ENCODE measurements at regions not wholly inside any gene's neighbourhood (a gene's known extent, or its start where the extent isn't known, plus 50 kb on each side); places are given as distances from the start of the nearest gene placed in this dataset.

DNA sequence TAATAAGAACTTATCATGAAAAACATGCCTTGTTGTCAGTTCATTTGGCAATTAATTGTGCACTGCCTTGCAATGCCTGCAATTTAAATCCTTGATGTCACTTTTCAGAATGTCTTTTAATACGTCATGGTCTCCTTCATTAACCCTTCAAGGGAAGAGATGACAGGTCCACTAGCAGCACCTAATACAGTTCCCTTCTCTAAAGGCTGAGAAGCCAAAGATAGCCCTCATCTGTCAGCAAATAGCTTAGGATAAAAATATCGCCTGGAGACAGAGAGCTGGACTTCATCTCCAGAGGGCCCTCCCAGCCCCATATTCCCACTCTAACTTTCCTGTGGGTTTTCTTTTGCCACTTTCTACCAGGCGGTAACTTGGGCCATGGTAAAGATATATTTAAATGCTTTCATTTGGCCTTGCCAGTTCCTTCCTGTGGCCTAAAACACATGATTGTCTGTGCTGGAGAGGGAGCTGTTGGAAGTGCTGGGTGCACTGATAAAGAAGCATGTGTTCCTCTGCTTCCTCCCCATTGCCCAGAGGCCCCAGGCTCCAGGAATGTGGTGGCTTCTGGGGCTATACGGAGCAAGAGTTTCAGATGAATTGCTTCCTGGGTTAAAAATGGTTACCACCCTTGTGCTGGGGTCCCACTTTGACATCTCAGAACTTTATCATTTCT lies 76.3 kb upstream of the UMPS start:
- DNase-seq, result no peak
- no peak for TF ChIP-seq CTCF (IDR thresholded peaks at IDR 0.05)

DNA sequence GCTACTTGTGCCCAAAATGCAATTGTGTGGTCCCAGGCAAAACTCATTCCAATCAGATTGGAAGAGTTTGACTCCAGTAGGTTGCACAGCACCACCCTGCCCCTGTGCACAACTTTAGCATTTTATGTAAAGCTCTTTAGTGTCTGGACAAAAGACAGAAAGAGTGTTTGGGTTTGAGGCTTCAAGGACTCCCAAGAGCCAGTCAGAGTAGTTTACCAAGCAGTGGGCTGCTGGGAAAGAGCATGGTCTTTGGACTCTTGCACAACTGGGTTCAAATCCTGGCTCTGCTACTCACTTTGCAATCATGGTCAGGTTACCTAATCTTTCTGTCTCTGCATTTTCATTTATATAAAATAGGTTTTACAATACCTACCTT lies 75.8 kb upstream of the UMPS start:
- no peaks in the 10 kb centered on the region for H3K36me3 ChIP-seq (replicated peaks in 1 of 2; ENCODE audit: control insufficient read depth in 1 of 2, insufficient read depth in 2 of 2, low read length in 2 of 2)
- peaks cover 14% of the 10 kb centered on the region for H3K4me1 Mint-ChIP-seq
- no peaks in the 10 kb centered on the region for H3K27me3 ChIP-seq (ENCODE audit: control insufficient read depth in 2 of 2, insufficient read depth in 2 of 2, low read length in 2 of 2)
- H3K27ac Mint-ChIP-seq, result no peak overlapping the region
- no peak overlapping the region for H3K4me3 Mint-ChIP-seq
- H2AFZ ChIP-seq (ENCODE audit: insufficient read depth, low read depth, low read length, poor library complexity, severe bottlenecking), result no peak overlapping the region
- H3K4me2 ChIP-seq (replicated peaks; ENCODE audit: extremely low read depth, low read length, poor library complexity, severe bottlenecking), result no peak overlapping the region
- no peaks in the 10 kb centered on the region for H3K9me3 ChIP-seq (replicated peaks in 1 of 2; ENCODE audit: control insufficient read depth in 1 of 2, insufficient read depth in 1 of 2, low read length in 2 of 2)
- no peak overlapping the region for H3K27ac ChIP-seq (ENCODE audit: low read depth in 1 of 2, low read length in 2 of 2)
- H3K4me3 ChIP-seq (replicated peaks in 1 of 3; ENCODE audit: low read depth in 2 of 3, low read length in 3 of 3), result no peak overlapping the region
- peaks cover 0 to 6% of the 10 kb centered on the region in 2 donors for H3K4me1 ChIP-seq (ENCODE audit: control insufficient read depth in 1 of 2, insufficient read depth in 2 of 2, low read length in 2 of 2)
- no peaks in the 10 kb centered on the region for H3K36me3 Mint-ChIP-seq
- intact Hi-C loops (cut with micrococcal nuclease), result no loop called here
- H4K20me1 ChIP-seq (ENCODE audit: insufficient read depth, low read length), result no peaks in the 10 kb centered on the region
- no peak for TF ChIP-seq CTCF (IDR thresholded peaks at IDR 0.05)
- DNase-seq, result no peak
- peaks cover 0 to 5% (median 3%) of the 10 kb centered on the region in 3 donors for H3K27me3 Mint-ChIP-seq (ENCODE audit: low read depth in 3 of 3)
- no peaks in the 10 kb centered on the region for H3K79me2 ChIP-seq (ENCODE audit: insufficient read depth, low read length)
- H3K9ac ChIP-seq (ENCODE audit: insufficient read depth, low read length, poor library complexity, severe bottlenecking), result no peak overlapping the region
- no peaks in the 10 kb centered on the region for H3K9me3 Mint-ChIP-seq

More for the DNA sequence above, 76.3 kb upstream of the UMPS start:
- Mint-ChIP-seq H3K27ac (no peak overlapping the region), H3K9me3 (no peaks in the 10 kb centered on the region), H3K36me3 (no peaks in the 10 kb centered on the region), H3K4me1 (peaks cover 14% of the 10 kb centered on the region), H3K27me3 (ENCODE audit: low read depth in 3 of 3) (peaks cover 0 to 5% (median 3%) of the 10 kb centered on the region in 3 donors), H3K4me3 (no peak overlapping the region)
- H3K27ac ChIP-seq (ENCODE audit: low read depth in 1 of 2, low read length in 2 of 2), result no peak overlapping the region
- no peaks in the 10 kb centered on the region for H3K27me3 ChIP-seq (ENCODE audit: control insufficient read depth in 2 of 2, insufficient read depth in 2 of 2, low read length in 2 of 2)
- no peaks in the 10 kb centered on the region for H3K9me3 ChIP-seq (replicated peaks in 1 of 2; ENCODE audit: control insufficient read depth in 1 of 2, insufficient read depth in 1 of 2, low read length in 2 of 2)
- H3K36me3 ChIP-seq (replicated peaks in 1 of 2; ENCODE audit: control insufficient read depth in 1 of 2, insufficient read depth in 2 of 2, low read length in 2 of 2), result no peaks in the 10 kb centered on the region
- H3K4me3 ChIP-seq (replicated peaks in 1 of 3; ENCODE audit: low read depth in 2 of 3, low read length in 3 of 3), result no peak overlapping the region
- H3K79me2 ChIP-seq (ENCODE audit: insufficient read depth, low read length), result no peaks in the 10 kb centered on the region
- peaks cover 0 to 6% of the 10 kb centered on the region in 2 donors for H3K4me1 ChIP-seq (ENCODE audit: control insufficient read depth in 1 of 2, insufficient read depth in 2 of 2, low read length in 2 of 2)
- no peaks in the 10 kb centered on the region for H4K20me1 ChIP-seq (ENCODE audit: insufficient read depth, low read length)
- H3K4me2 ChIP-seq (replicated peaks; ENCODE audit: extremely low read depth, low read length, poor library complexity, severe bottlenecking), result no peak overlapping the region
- no peak overlapping the region for H2AFZ ChIP-seq (ENCODE audit: insufficient read depth, low read depth, low read length, poor library complexity, severe bottlenecking)
- intact Hi-C loops (cut with micrococcal nuclease), result no loop called here
- WGBS (ENCODE audit: insufficient coverage), result 40% methylated on average over 1 of the region's 4 CpGs
- no peak overlapping the region for H3K9ac ChIP-seq (ENCODE audit: insufficient read depth, low read length, poor library complexity, severe bottlenecking)

Data from CD14-positive monocyte (primary cell).